ENCODE measurements at regions not wholly inside any gene's neighbourhood (a gene's known extent, or its start where the extent isn't known, plus 50 kb on each side); places are given as distances from the start of the nearest gene placed in this dataset.

GRCh38 chr3:24899901-24900603 lies 405.4 kb upstream of the THRB start:
- TF ChIP-seq CTCF (conservative IDR thresholded peaks at IDR 0.05; ENCODE audit: low read depth, low read length) (no peak), USF2 (IDR thresholded peaks at IDR 0.05; ENCODE audit: low read depth, low read length) (no peak), POLR2A (IDR thresholded peaks at IDR 0.05; ENCODE audit: low read depth, low read length) (no peak)
